ENCODE measurements at regions not wholly inside any gene's neighbourhood (a gene's known extent, or its start where the extent isn't known, plus 50 kb on each side); places are given as distances from the start of the nearest gene placed in this dataset.

GRCh38 chr6:48471326-48471725 is 360.3 kb upstream of the PTCHD4 start:
- no peaks in the 10 kb centered on the region for H3K27me3 ChIP-seq (replicated peaks in 1 of 2; ENCODE audit: control insufficient read depth in 2 of 2, insufficient read depth in 2 of 2, low read length in 1 of 2)
- no peak for DNase-seq (ENCODE audit: low read depth, low spot score)
- CTCF ChIA-PET: interaction anchor here (0.6 to 1.0 kb wide), 2 partner anchors 14 to 793 kb away, joined by 3 read pairs; no protein-coding TSS in a partner anchor
- WGBS (ENCODE audit: insufficient coverage, insufficient replicate concordance, low lambda C conversion rate, missing lambda C conversion rate): 0% methylated on average over 1 of the region's 1 CpG
- intact Hi-C loops (cut with micrococcal nuclease; ENCODE audit: unreplicated experiment) (no loop called here), in situ Hi-C loops (cut with MboI) (no loop called here)
- H3K9ac ChIP-seq (ENCODE audit: control insufficient read depth, insufficient read depth, low read length): no peak overlapping the region
- RAD21 ChIA-PET (ENCODE audit: unreplicated experiment): no interaction called here
- no TSS peak for BruUV-seq (replicated peaks)
- H3K27ac ChIP-seq (ENCODE audit: control insufficient read depth, insufficient read depth): no peak overlapping the region
- H2AFZ ChIP-seq (ENCODE audit: control insufficient read depth, low read depth, low read length): no peak overlapping the region
- no peak for ATAC-seq
- FAIRE-seq: no peak
- no peaks in the 10 kb centered on the region for H3K79me2 ChIP-seq (ENCODE audit: control insufficient read depth, insufficient read depth, low read length)
- H3K4me1 ChIP-seq (ENCODE audit: control insufficient read depth, insufficient read depth, low read length): no peaks in the 10 kb centered on the region
- H3K4me2 ChIP-seq (ENCODE audit: control insufficient read depth, insufficient read depth): no peak overlapping the region
- TF ChIP-seq RBBP5 (conservative IDR thresholded peaks at IDR 0.05) (no peak), EED (IDR thresholded peaks at IDR 0.05; ENCODE audit: low read depth) (no peak), SIN3A (IDR thresholded peaks at IDR 0.05; ENCODE audit: low read depth, low read length) (no peak), FOXK2 (IDR thresholded peaks at IDR 0.05) (no peak), POLR2AphosphoS2 (IDR thresholded peaks at IDR 0.05; ENCODE audit: low read depth, low read length) (no peak), E2F4 (IDR thresholded peaks at IDR 0.05; ENCODE audit: low read depth, low read length) (no peak)
- H3K9me3 ChIP-seq (replicated peaks; ENCODE audit: control insufficient read depth, insufficient read depth, low read length): no peaks in the 10 kb centered on the region
- SMC1A ChIA-PET (ENCODE audit: uncharacterized antibody, unreplicated experiment): no interaction called here
- POLR2A ChIA-PET: no interaction called here
- no peak overlapping the region for H3K4me3 ChIP-seq
- H3K36me3 ChIP-seq (ENCODE audit: control insufficient read depth in 2 of 2, insufficient read depth in 2 of 2, low read length in 1 of 2): no peaks in the 10 kb centered on the region
- no peaks in the 10 kb centered on the region for H4K20me1 ChIP-seq (ENCODE audit: control insufficient read depth, insufficient read depth)

GRCh38 chr6:48449002-48449401 is 338.0 kb upstream of the PTCHD4 start:
- no peak for ATAC-seq

More at GRCh38 chr6:48449002-48449401, 338.0 kb upstream of the PTCHD4 start:
- intact Hi-C loops (cut with micrococcal nuclease; ENCODE audit: unreplicated experiment): no loop called here
- ChIA-PET CTCF (no interaction called here), RAD21 (ENCODE audit: unreplicated experiment) (interaction anchor here (1.2 kb wide), 1 partner anchor 362 kb away, joined by 3 read pairs; no protein-coding TSS in a partner anchor), POLR2A (interaction anchor here (0.6 kb wide), 1 partner anchor 22 kb away, joined by 3 read pairs; no protein-coding TSS in a partner anchor), SMC1A (ENCODE audit: uncharacterized antibody, unreplicated experiment) (no interaction called here)
- Histone ChIP-seq H3K27ac (ENCODE audit: control insufficient read depth, insufficient read depth) (no peak overlapping the region), H3K9ac (ENCODE audit: control insufficient read depth, insufficient read depth, low read length) (no peak overlapping the region), H3K4me3 (no peak overlapping the region), H3K36me3 (ENCODE audit: control insufficient read depth in 2 of 2, insufficient read depth in 2 of 2, low read length in 1 of 2) (no peaks in the 10 kb centered on the region), H3K4me2 (ENCODE audit: control insufficient read depth, insufficient read depth) (no peak overlapping the region), H3K9me3 (replicated peaks; ENCODE audit: control insufficient read depth, insufficient read depth, low read length) (no peaks in the 10 kb centered on the region), H2AFZ (ENCODE audit: control insufficient read depth, low read depth, low read length) (no peak overlapping the region), H3K27me3 (replicated peaks in 1 of 2; ENCODE audit: control insufficient read depth in 2 of 2, insufficient read depth in 2 of 2, low read length in 1 of 2) (no peaks in the 10 kb centered on the region), H3K79me2 (ENCODE audit: control insufficient read depth, insufficient read depth, low read length) (no peaks in the 10 kb centered on the region), H4K20me1 (ENCODE audit: control insufficient read depth, insufficient read depth) (no peaks in the 10 kb centered on the region), H3K4me1 (ENCODE audit: control insufficient read depth, insufficient read depth, low read length) (no peaks in the 10 kb centered on the region)
- DNase-seq (ENCODE audit: low read depth, low spot score) (no peak), FAIRE-seq (no peak)
- TF ChIP-seq CBX3 (IDR thresholded peaks at IDR 0.05; ENCODE audit: borderline replicate concordance, low read depth) (no peak), PAX5 (IDR thresholded peaks at IDR 0.05; ENCODE audit: borderline replicate concordance, low read depth, low read length) (no peak), NFYA (IDR thresholded peaks at IDR 0.05; ENCODE audit: borderline replicate concordance, low read depth, low read length) (no peak), SIX5 (IDR thresholded peaks at IDR 0.05; ENCODE audit: low read depth, low read length, severe bottlenecking) (no peak), TARDBP (IDR thresholded peaks at IDR 0.05; ENCODE audit: borderline replicate concordance) (no peak), MTA3 (IDR thresholded peaks at IDR 0.05; ENCODE audit: borderline replicate concordance, low read length) (no peak), NR2C1 (IDR thresholded peaks at IDR 0.05) (no peak), KDM1A (IDR thresholded peaks at IDR 0.05; ENCODE audit: borderline replicate concordance) (no peak), ZNF687 (IDR thresholded peaks at IDR 0.05) (no peak), SMARCA5 (IDR thresholded peaks at IDR 0.05) (no peak)
- 40% methylated on average over 2 of the region's 2 CpGs for WGBS (ENCODE audit: insufficient coverage, insufficient replicate concordance, low lambda C conversion rate, missing lambda C conversion rate)
- in situ Hi-C loops (cut with MboI): no loop called here
- BruUV-seq (replicated peaks): no TSS peak

Data from GM12878 (cell line).